Testis (tissue), 2 donors: ENCODE measurements at regions not wholly inside any gene's neighbourhood (a gene's known extent, or its start where the extent isn't known, plus 50 kb on each side); places are given as distances from the start of the nearest gene placed in this dataset.

Source experiments
- POLR2A ChIP-seq: fragments of 450-650 bp; IDR thresholded peaks from one replicate; pipeline ENCODE4 v1.6.1; 2017; ENCODE audit warnings: antibody characterized with exemption, mild to moderate bottlenecking, moderate library complexity
- TF ChIP-seq, protein P1 (sequence below), 3 experiments: fragments of 450-650 bp in 2 of 3; fragments of 200-600 bp in 1 of 3; sonication (generic) in 1 of 3; IDR thresholded peaks; one replicate each; pipeline ENCODE4 v1.5.1; 2016 to 2019; ENCODE audit warnings: antibody characterized with exemption in 3 of 3, mild to moderate bottlenecking in 2 of 3, moderate library complexity in 1 of 3

GRCh38 chr22:48669226-48669625, 1158.4 kb downstream of the BRD1 start:
- TF ChIP-seq, protein P1, sequence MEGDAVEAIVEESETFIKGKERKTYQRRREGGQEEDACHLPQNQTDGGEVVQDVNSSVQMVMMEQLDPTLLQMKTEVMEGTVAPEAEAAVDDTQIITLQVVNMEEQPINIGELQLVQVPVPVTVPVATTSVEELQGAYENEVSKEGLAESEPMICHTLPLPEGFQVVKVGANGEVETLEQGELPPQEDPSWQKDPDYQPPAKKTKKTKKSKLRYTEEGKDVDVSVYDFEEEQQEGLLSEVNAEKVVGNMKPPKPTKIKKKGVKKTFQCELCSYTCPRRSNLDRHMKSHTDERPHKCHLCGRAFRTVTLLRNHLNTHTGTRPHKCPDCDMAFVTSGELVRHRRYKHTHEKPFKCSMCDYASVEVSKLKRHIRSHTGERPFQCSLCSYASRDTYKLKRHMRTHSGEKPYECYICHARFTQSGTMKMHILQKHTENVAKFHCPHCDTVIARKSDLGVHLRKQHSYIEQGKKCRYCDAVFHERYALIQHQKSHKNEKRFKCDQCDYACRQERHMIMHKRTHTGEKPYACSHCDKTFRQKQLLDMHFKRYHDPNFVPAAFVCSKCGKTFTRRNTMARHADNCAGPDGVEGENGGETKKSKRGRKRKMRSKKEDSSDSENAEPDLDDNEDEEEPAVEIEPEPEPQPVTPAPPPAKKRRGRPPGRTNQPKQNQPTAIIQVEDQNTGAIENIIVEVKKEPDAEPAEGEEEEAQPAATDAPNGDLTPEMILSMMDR (IDR thresholded peaks at IDR 0.05) = no peak
- TF ChIP-seq POLR2A = no peak
